ENCODE measurements at regions not wholly inside any gene's neighbourhood (a gene's known extent, or its start where the extent isn't known, plus 50 kb on each side); places are given as distances from the start of the nearest gene placed in this dataset.
"Not testable (repeated sequence)": the region's sequence is repeated elsewhere in the genome, so short reads cannot be mapped to it uniquely, and the experiment has no call there.

GRCh38 chr1:29920316-29920715, 684.0 kb downstream of the PTPRU start:
- FAIRE-seq (no peak), DNase-seq (ENCODE audit: insufficient read length, low spot score) (no peak)

- not testable (repeated sequence) for FAIRE-seq; DNase-seq (ENCODE audit: insufficient read length, low spot score)
Observed at GRCh38 chr1:29919041-29919440, 682.7 kb downstream of the PTPRU start.

DNA sequence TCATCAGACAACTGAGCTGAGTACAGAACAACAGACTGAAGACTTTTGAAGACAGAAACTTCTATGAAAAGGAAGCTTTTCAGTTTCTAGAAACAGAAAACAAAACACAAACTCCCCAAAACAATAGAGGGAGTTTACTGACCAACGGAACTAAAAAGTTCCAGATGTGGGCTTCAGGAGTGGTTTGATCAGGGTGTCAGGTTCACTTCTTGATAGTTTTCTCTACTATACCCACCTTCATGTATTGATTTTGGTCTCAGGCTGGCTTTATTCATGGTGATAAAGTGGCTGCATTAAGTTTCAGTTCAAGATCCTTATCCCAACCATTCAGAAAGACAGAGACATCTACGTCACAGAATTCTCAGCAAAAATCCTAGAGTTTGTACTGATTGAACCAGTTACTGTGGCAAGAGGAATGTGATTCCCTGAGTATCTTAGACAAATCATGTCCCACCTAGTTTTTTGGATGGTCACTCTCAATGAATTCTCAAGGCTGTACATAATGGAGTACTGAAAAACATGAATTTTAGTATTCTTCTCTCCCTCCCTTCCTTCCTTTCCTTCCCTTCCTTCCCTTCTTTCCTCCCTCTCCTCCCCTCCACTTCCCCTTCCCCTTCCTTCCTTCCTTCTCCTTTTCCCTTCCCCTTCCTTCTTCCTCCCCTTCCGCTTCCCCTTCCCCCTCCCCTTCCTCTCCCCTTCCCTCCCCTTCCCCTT, 680.5 kb downstream of the PTPRU start:
- FAIRE-seq, result no peak
- DNase-seq (ENCODE audit: insufficient read length, low spot score), result no peak

- no peak for FAIRE-seq
- no peak for DNase-seq (ENCODE audit: insufficient read length, low spot score)
Observed at GRCh38 chr1:29914936-29915335, 678.6 kb downstream of the PTPRU start.

DNA sequence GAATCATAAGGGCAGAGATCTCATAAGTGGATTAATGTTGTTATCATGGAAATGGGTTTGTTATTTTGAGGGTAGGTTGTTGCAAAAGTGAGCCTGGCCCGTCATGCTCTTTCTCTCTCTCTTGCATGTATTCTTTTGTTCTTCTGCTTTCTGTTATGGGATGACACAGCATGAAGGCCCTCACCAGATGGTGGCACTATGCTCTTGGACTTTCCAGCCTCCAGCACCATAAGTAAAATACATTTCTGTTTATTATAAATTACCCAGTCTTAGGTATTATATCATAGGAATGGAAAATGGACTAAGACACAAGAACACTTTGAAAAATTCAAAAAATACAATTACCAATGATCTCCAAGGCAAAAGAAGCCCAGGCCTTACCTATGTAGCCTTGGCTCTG, 676.1 kb downstream of the PTPRU start:
- no peak for FAIRE-seq
- no peak for DNase-seq (ENCODE audit: insufficient read length, low spot score)

DNA sequence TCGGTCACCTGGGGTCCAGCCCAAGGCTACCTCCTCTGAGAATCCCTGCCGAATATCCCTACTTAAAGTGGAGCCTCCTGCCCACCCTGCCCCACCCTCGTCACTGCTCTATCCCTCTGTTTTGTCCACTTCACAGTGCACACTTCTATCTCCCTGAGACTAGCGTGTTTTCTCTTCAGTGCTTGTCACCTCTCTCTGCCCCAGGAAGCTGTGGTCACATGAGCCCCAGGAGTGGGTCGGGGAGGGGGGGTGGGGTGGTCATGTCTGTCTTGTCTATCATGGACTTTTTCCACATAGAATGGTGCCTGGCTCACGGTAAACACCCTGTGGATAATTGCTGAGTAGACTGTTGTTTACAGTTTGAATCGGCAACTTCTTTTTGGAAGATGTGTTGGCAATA, 673.6 kb downstream of the PTPRU start:
- no peak for DNase-seq (ENCODE audit: insufficient read length, low spot score)
- no peak for FAIRE-seq

GRCh38 chr1:29907596-29907995, 671.3 kb downstream of the PTPRU start:
- no peak for FAIRE-seq
- DNase-seq (ENCODE audit: insufficient read length, low spot score), result no peak

GRCh38 chr1:29906927-29907326, 670.6 kb downstream of the PTPRU start:
- DNase-seq (ENCODE audit: insufficient read length, low spot score), result no peak
- no peak for FAIRE-seq

- no peak for FAIRE-seq
Observed at GRCh38 chr1:29903548-29904166, 667.3 kb downstream of the PTPRU start.

GRCh38 chr1:29901624-29902325, 665.5 kb downstream of the PTPRU start:
- FAIRE-seq (no peak), DNase-seq (ENCODE audit: insufficient read length, low spot score) (no peak)

More at GRCh38 chr1:29903548-29904166, 667.3 kb downstream of the PTPRU start:
- no peak for DNase-seq (ENCODE audit: insufficient read length, low spot score)

DNA sequence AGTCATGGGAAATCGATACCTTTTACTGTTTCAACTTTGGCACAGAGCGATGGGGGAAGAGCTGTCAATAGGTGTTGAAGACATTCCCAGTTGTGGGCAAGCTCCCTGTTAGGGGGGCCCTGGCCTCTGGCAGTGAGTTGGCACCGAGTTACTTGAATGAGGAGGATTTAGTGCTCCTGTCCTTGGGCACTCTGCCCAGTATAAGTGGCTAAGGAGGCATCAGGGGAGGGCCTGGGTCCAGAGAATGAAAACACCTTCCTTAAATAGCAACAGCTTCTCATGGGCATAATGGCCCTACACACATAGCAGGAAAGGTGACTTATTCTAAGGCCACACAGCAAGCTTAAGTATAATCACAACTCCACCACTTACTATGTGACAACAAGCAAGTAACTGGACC, 664.4 kb downstream of the PTPRU start:
- DNase-seq (ENCODE audit: insufficient read length, low spot score) (no peak), FAIRE-seq (no peak)

- FAIRE-seq, result no peak
Observed at GRCh38 chr1:29900104-29900679, 663.9 kb downstream of the PTPRU start.

GRCh38 chr1:29896791-29897714, 660.7 kb downstream of the PTPRU start:
- no peak for DNase-seq (ENCODE audit: insufficient read length, low spot score)
- FAIRE-seq, result no peak

More at GRCh38 chr1:29900104-29900679, 663.9 kb downstream of the PTPRU start:
- no peak for DNase-seq (ENCODE audit: insufficient read length, low spot score)

- DNase-seq (ENCODE audit: insufficient read length, low spot score), result no peak
- FAIRE-seq, result no peak
Observed at GRCh38 chr1:29896300-29896699, 660.0 kb downstream of the PTPRU start.

DNA sequence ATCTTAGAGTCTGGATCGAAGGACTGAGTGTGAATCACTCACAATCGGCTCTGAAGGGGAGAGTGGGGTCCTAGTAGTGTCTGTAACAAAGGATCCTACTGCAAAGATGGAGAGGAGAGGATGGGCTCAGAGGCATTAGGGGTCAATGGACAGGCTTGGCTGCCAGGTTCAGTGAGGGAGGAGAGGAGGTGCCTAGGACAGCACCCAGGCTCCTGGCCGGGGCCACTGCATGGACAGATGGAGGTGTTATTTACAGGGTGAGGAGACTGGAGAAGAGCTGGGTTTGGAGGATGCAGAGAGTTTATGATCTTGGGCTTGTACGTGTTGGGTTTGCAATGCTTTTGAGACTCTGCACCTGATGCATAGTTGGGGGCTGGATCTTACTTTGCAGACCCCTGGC, 658.9 kb downstream of the PTPRU start:
- no peak for FAIRE-seq
- no peak for DNase-seq (ENCODE audit: insufficient read length, low spot score)

- DNase-seq (ENCODE audit: insufficient read length, low spot score), result no peak
- no peak for FAIRE-seq
Observed at GRCh38 chr1:29894311-29894710, 658.0 kb downstream of the PTPRU start.

GRCh38 chr1:29893806-29894205, 657.5 kb downstream of the PTPRU start:
- FAIRE-seq (no peak), DNase-seq (ENCODE audit: insufficient read length, low spot score) (no peak)

DNA sequence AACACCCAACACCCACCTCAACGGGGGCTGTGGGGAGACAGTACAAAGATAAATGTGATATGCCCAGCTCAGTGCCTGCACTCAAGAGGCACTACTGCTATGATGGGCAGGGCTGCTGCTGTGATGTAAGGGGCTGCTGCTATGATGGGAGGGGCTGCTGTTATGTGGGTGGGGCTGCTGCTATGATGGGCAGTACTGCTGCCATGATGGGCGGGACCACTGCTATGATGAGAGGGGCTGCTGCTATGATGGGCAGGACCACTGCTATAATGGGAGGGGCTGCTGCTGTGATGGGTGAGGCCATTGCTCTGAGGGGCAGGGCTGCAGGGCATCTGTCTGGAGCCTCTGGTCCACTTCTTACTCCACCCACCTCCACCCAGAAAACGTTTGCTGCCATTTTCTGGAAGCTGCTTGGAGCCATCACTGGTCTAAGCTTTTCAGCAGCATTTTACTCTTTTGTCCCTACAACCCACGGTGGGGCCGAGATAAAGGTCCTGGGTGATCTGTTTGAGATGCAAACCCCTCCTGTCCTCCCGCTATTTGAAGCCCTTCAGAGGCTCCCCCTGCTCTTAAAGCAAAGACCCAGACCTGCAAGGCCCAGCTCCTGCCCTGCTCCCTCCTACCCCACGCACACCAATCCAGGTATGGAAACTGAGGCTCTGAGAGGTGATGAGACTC, 656.9 kb downstream of the PTPRU start:
- FAIRE-seq (no peak), DNase-seq (ENCODE audit: insufficient read length, low spot score) (no peak)

GRCh38 chr1:29892247-29892646, 655.9 kb downstream of the PTPRU start:
- no peak for FAIRE-seq
- DNase-seq (ENCODE audit: insufficient read length, low spot score), result no peak
